Neural cell (in vitro differentiated cells): ENCODE measurements at regions not wholly inside any gene's neighbourhood (a gene's known extent, or its start where the extent isn't known, plus 50 kb on each side); places are given as distances from the start of the nearest gene placed in this dataset.

Experiments used
- H2AFZ ChIP-seq: fragments of 200-600, 300-800 bp; sonication (generic), shearing (Covaris generic); 2 replicates; pipeline ENCODE4 v1.6.0; 2014; ENCODE audit warnings: low read depth, mild to moderate bottlenecking, antibody characterized with exemption, low read length, moderate library complexity
- H3F3A ChIP-seq: fragments of 200-600 bp; shearing (Covaris generic); 2 replicates; pipeline ENCODE4 v1.6.1; 2016; ENCODE audit warnings: mild to moderate bottlenecking, moderate library complexity, mixed read lengths, antibody characterized with exemption, low read length; ENCODE audit not compliant: insufficient read depth, poor library complexity, severe bottlenecking
- H3K27ac ChIP-seq: fragments of 200-600, 300-800 bp; sonication (generic), shearing (Covaris generic); 2 replicates; pipeline ENCODE4 v1.5.1; 2014; ENCODE audit warnings: mild to moderate bottlenecking, low read length, moderate library complexity
- H3K27me3 ChIP-seq: fragments of 300-800, 200-600 bp; sonication (generic), shearing (Covaris generic); 2 replicates; pipeline ENCODE4 v1.6.0; 2014; ENCODE audit warnings: mild to moderate bottlenecking, low read depth, low read length, moderate library complexity; ENCODE audit not compliant: insufficient read depth
- H3K36me3 ChIP-seq: fragments of 300-800, 200-600 bp; sonication (generic), shearing (Covaris generic); 2 replicates; pipeline ENCODE4 v1.5.1; 2014; ENCODE audit warnings: mild to moderate bottlenecking, antibody characterized with exemption, low read length, moderate library complexity; ENCODE audit not compliant: insufficient read depth
- H3K4me2 ChIP-seq: fragments of 300-800, 200-600 bp; sonication (generic), shearing (Covaris generic); 2 replicates; pipeline ENCODE4 v1.6.0; 2014; ENCODE audit warnings: mild to moderate bottlenecking, low read length
- H3K4me3 ChIP-seq: fragments of 300-800, 200-600 bp; sonication (generic), shearing (Covaris generic); 2 replicates; pipeline ENCODE4 v1.5.1; 2014; ENCODE audit warnings: mild to moderate bottlenecking, low read length, moderate library complexity
- H3K79me2 ChIP-seq: fragments of 200-600 bp; shearing (Covaris generic); replicated peaks from 2 replicates; pipeline ENCODE4 v1.6.0; 2014; ENCODE audit warnings: mild to moderate bottlenecking, low read length, moderate library complexity; ENCODE audit not compliant: insufficient read depth
- H3K9ac ChIP-seq: fragments of 300-800, 200-600 bp; sonication (generic), shearing (Covaris generic); 2 replicates; pipeline ENCODE4 v1.6.1; 2016; ENCODE audit warnings: mild to moderate bottlenecking, low read length, mixed read lengths
- H3K9me2 ChIP-seq: fragments of 200-600 bp; shearing (Covaris generic); 2 replicates; pipeline ENCODE4 v1.6.1; 2016; ENCODE audit warnings: mild to moderate bottlenecking, low read length, mixed read lengths; ENCODE audit not compliant: insufficient read depth
- H3K9me3 ChIP-seq: fragments of 200-600, 300-800 bp; sonication (generic), shearing (Covaris generic); 2 replicates; pipeline ENCODE4 v1.6.1; 2016; ENCODE audit warnings: mild to moderate bottlenecking, mixed run types, low read length, moderate library complexity, mixed read lengths
- H4K20me1 ChIP-seq: fragments of 200-600 bp; shearing (Covaris generic); 2 replicates; pipeline ENCODE4 v1.6.1; 2016; ENCODE audit warnings: mild to moderate bottlenecking, mixed run types; ENCODE audit not compliant: insufficient read depth
- CTCF ChIP-seq: fragments of 450-650 bp; IDR thresholded peaks from 2 replicates; pipeline ENCODE4 v1.5.1; 2014; ENCODE audit warnings: antibody characterized with exemption, mild to moderate bottlenecking, moderate library complexity; ENCODE audit not compliant: poor library complexity, severe bottlenecking
- EP300 ChIP-seq: fragments of 450-650 bp; conservative IDR thresholded peaks from 2 replicates; pipeline ENCODE4 v1.6.1; 2014; ENCODE audit warnings: antibody characterized with exemption, mild to moderate bottlenecking, moderate library complexity; ENCODE audit not compliant: poor library complexity, severe bottlenecking
- EZH2 ChIP-seq: fragments of 200-600, 300-800 bp; shearing (Covaris generic), sonication (generic); IDR thresholded peaks from 2 replicates; pipeline ENCODE4 v1.6.1; 2014; ENCODE audit warnings: antibody characterized with exemption, low read length, borderline replicate concordance, mild to moderate bottlenecking; ENCODE audit not compliant: insufficient read depth, poor library complexity, severe bottlenecking
- MXI1 ChIP-seq: fragments of 450-650 bp; conservative IDR thresholded peaks from 2 replicates; pipeline ENCODE4 v1.6.1; 2014; ENCODE audit warnings: antibody characterized with exemption, mild to moderate bottlenecking; ENCODE audit not compliant: poor library complexity, severe bottlenecking
- POLR2AphosphoS5 ChIP-seq: IDR thresholded peaks from 2 replicates; pipeline ENCODE4 v1.6.1; 2012
- RAD21 ChIP-seq: fragments of 450-650 bp; conservative IDR thresholded peaks from 2 replicates; pipeline ENCODE4 v1.6.1; 2014; ENCODE audit warnings: antibody characterized with exemption, mild to moderate bottlenecking, moderate library complexity
- REST ChIP-seq: IDR thresholded peaks from 2 replicates; pipeline ENCODE4 v1.6.1; 2012; ENCODE audit warnings: borderline replicate concordance
- SMC3 ChIP-seq: fragments of 450-650 bp; conservative IDR thresholded peaks from 2 replicates; pipeline ENCODE4 v1.6.1; 2014; ENCODE audit warnings: antibody characterized with exemption, mild to moderate bottlenecking, moderate library complexity; ENCODE audit not compliant: poor library complexity
- TAF1 ChIP-seq: IDR thresholded peaks from 2 replicates; pipeline ENCODE4 v1.6.1; 2012; ENCODE audit warnings: low read depth

GRCh38 chr6:113466526-113466925 lies 390.6 kb upstream of the MARCKS start:
- Histone ChIP-seq H3K9ac (no peak overlapping the region), H3K27ac (no peak overlapping the region), H3K4me3 (no peak overlapping the region), H3K79me2 (no peaks in the 10 kb centered on the region), H3F3A (no peaks in the 10 kb centered on the region), H4K20me1 (no peaks in the 10 kb centered on the region), H3K27me3 (no peaks in the 10 kb centered on the region), H3K9me2 (no peaks in the 10 kb centered on the region), H2AFZ (no peak overlapping the region), H3K36me3 (no peaks in the 10 kb centered on the region), H3K9me3 (no peaks in the 10 kb centered on the region), H3K4me2 (no peak overlapping the region)
- no peak for TF ChIP-seq EZH2
- no peak for TF ChIP-seq CTCF
- no peak for TF ChIP-seq RAD21
- no peak for TF ChIP-seq SMC3
- no peak for TF ChIP-seq REST
- no peak for TF ChIP-seq MXI1
- no peak for TF ChIP-seq TAF1
- TF ChIP-seq POLR2AphosphoS5 = no peak
- TF ChIP-seq EP300 = no peak

GRCh38 chr6:113475392-113475791 lies 381.8 kb upstream of the MARCKS start:
- Histone ChIP-seq H3K27ac (no peak overlapping the region), H3K9me3 (peaks cover 8% of the 10 kb centered on the region), H3K4me3 (no peak overlapping the region), H3K9ac (no peak overlapping the region), H2AFZ (no peak overlapping the region), H3K27me3 (no peaks in the 10 kb centered on the region), H4K20me1 (no peaks in the 10 kb centered on the region), H3K36me3 (no peaks in the 10 kb centered on the region), H3F3A (no peaks in the 10 kb centered on the region), H3K79me2 (no peaks in the 10 kb centered on the region), H3K4me2 (no peak overlapping the region), H3K9me2 (no peaks in the 10 kb centered on the region)
- TF ChIP-seq REST (no peak), CTCF (no peak), RAD21 (no peak), EZH2 (no peak)
